ENCODE measurements at regions not wholly inside any gene's neighbourhood (a gene's known extent, or its start where the extent isn't known, plus 50 kb on each side); places are given as distances from the start of the nearest gene placed in this dataset.

GRCh38 chr3:106249981-106250380 is 381.2 kb upstream of the CBLB start:
- Histone ChIP-seq H3K36me3 (ENCODE audit: control insufficient read depth, insufficient read depth, low read length) (no peaks in the 10 kb centered on the region), H3K27ac (ENCODE audit: low read length) (no peak overlapping the region), H3K27me3 (ENCODE audit: control insufficient read depth, insufficient read depth, low read length) (no peaks in the 10 kb centered on the region), H3K9me3 (ENCODE audit: control insufficient read depth, low read depth, low read length) (peaks cover 8% of the 10 kb centered on the region), H3K4me1 (ENCODE audit: control insufficient read depth, insufficient read depth, low read length) (no peaks in the 10 kb centered on the region), H3K4me3 (ENCODE audit: low read length) (no peak overlapping the region)
- no peak for DNase-seq

- no CpG with 5 or more reads among the region's 2 CpGs for WGBS (ENCODE audit: insufficient coverage, low lambda C conversion rate)
- no peaks in the 10 kb centered on the region for H3K4me1 ChIP-seq (ENCODE audit: control insufficient read depth, insufficient read depth, low read length)
Measured at GRCh38 chr3:106251160-106251892, 382.5 kb upstream of the CBLB start.

GRCh38 chr3:106255870-106256248 is 387.0 kb upstream of the CBLB start:
- no CpG with 5 or more reads among the region's 6 CpGs for WGBS (ENCODE audit: insufficient coverage, low lambda C conversion rate)
- Histone ChIP-seq H3K27me3 (ENCODE audit: control insufficient read depth, insufficient read depth, low read length) (no peaks in the 10 kb centered on the region), H3K9me3 (ENCODE audit: control insufficient read depth, low read depth, low read length) (peaks cover 8% of the 10 kb centered on the region), H3K4me3 (ENCODE audit: low read length) (no peak overlapping the region), H3K4me1 (ENCODE audit: control insufficient read depth, insufficient read depth, low read length) (no peaks in the 10 kb centered on the region), H3K27ac (ENCODE audit: low read length) (no peak overlapping the region), H3K36me3 (ENCODE audit: control insufficient read depth, insufficient read depth, low read length) (no peaks in the 10 kb centered on the region)
- no peak for DNase-seq

More at GRCh38 chr3:106251160-106251892, 382.5 kb upstream of the CBLB start:
- peaks cover 8% of the 10 kb centered on the region for H3K9me3 ChIP-seq (ENCODE audit: control insufficient read depth, low read depth, low read length)
- H3K27ac ChIP-seq (ENCODE audit: low read length) = no peak overlapping the region
- H3K27me3 ChIP-seq (ENCODE audit: control insufficient read depth, insufficient read depth, low read length) = no peaks in the 10 kb centered on the region
- H3K36me3 ChIP-seq (ENCODE audit: control insufficient read depth, insufficient read depth, low read length) = no peaks in the 10 kb centered on the region
- no peak overlapping the region for H3K4me3 ChIP-seq (ENCODE audit: low read length)
- no peak for DNase-seq

GRCh38 chr3:106256249-106256957 is 387.6 kb upstream of the CBLB start:
- H3K36me3 ChIP-seq (ENCODE audit: control insufficient read depth, insufficient read depth, low read length) = no peaks in the 10 kb centered on the region
- no peak overlapping the region for H3K27ac ChIP-seq (ENCODE audit: low read length)
- H3K4me3 ChIP-seq (ENCODE audit: low read length) = no peak overlapping the region
- WGBS (ENCODE audit: insufficient coverage, low lambda C conversion rate) = 100% methylated on average over 1 of the region's 11 CpGs
- DNase-seq = no peak
- peaks cover 2% of the 10 kb centered on the region for H3K9me3 ChIP-seq (ENCODE audit: control insufficient read depth, low read depth, low read length)
- no peaks in the 10 kb centered on the region for H3K27me3 ChIP-seq (ENCODE audit: control insufficient read depth, insufficient read depth, low read length)
- H3K4me1 ChIP-seq (ENCODE audit: control insufficient read depth, insufficient read depth, low read length) = no peaks in the 10 kb centered on the region

GRCh38 chr3:106257172-106257571 is 388.4 kb upstream of the CBLB start:
- Histone ChIP-seq H3K27ac (ENCODE audit: low read length) (no peak overlapping the region), H3K36me3 (ENCODE audit: control insufficient read depth, insufficient read depth, low read length) (no peaks in the 10 kb centered on the region), H3K4me3 (ENCODE audit: low read length) (no peak overlapping the region), H3K9me3 (ENCODE audit: control insufficient read depth, low read depth, low read length) (no peaks in the 10 kb centered on the region), H3K27me3 (ENCODE audit: control insufficient read depth, insufficient read depth, low read length) (no peaks in the 10 kb centered on the region), H3K4me1 (ENCODE audit: control insufficient read depth, insufficient read depth, low read length) (no peaks in the 10 kb centered on the region)
- no peak for DNase-seq
- WGBS (ENCODE audit: insufficient coverage, low lambda C conversion rate) = 100% methylated on average over 1 of the region's 3 CpGs

GRCh38 chr3:106261396-106261795 is 392.6 kb upstream of the CBLB start:
- H3K36me3 ChIP-seq (ENCODE audit: control insufficient read depth, insufficient read depth, low read length) = no peaks in the 10 kb centered on the region
- DNase-seq = no peak
- H3K27ac ChIP-seq (ENCODE audit: low read length) = no peak overlapping the region
- 100% methylated on average over 1 of the region's 1 CpG for WGBS (ENCODE audit: insufficient coverage, low lambda C conversion rate)
- H3K27me3 ChIP-seq (ENCODE audit: control insufficient read depth, insufficient read depth, low read length) = no peaks in the 10 kb centered on the region
- H3K4me1 ChIP-seq (ENCODE audit: control insufficient read depth, insufficient read depth, low read length) = peaks cover 12% of the 10 kb centered on the region
- H3K9me3 ChIP-seq (ENCODE audit: control insufficient read depth, low read depth, low read length) = no peaks in the 10 kb centered on the region
- no peak overlapping the region for H3K4me3 ChIP-seq (ENCODE audit: low read length)

GRCh38 chr3:106261915-106262683 is 393.3 kb upstream of the CBLB start:
- Histone ChIP-seq H3K36me3 (ENCODE audit: control insufficient read depth, insufficient read depth, low read length) (no peaks in the 10 kb centered on the region), H3K9me3 (ENCODE audit: control insufficient read depth, low read depth, low read length) (no peaks in the 10 kb centered on the region), H3K27me3 (ENCODE audit: control insufficient read depth, insufficient read depth, low read length) (no peaks in the 10 kb centered on the region), H3K4me1 (ENCODE audit: control insufficient read depth, insufficient read depth, low read length) (peaks cover 12% of the 10 kb centered on the region), H3K27ac (ENCODE audit: low read length) (peak overlapping the region; percentile 80), H3K4me3 (ENCODE audit: low read length) (no peak overlapping the region)
- WGBS (ENCODE audit: insufficient coverage, low lambda C conversion rate) = no CpG with 5 or more reads among the region's 2 CpGs
- no peak for DNase-seq

GRCh38 chr3:106263011-106263410 is 394.2 kb upstream of the CBLB start:
- H3K36me3 ChIP-seq (ENCODE audit: control insufficient read depth, insufficient read depth, low read length) = no peaks in the 10 kb centered on the region
- WGBS (ENCODE audit: insufficient coverage, low lambda C conversion rate) = 15% methylated on average over 4 of the region's 5 CpGs
- H3K27ac ChIP-seq (ENCODE audit: low read length) = peak overlapping the region; percentile 80
- peak; percentile 48 to 84 for DNase-seq
- H3K4me1 ChIP-seq (ENCODE audit: control insufficient read depth, insufficient read depth, low read length) = peaks cover 12% of the 10 kb centered on the region
- H3K4me3 ChIP-seq (ENCODE audit: low read length) = no peak overlapping the region
- no peaks in the 10 kb centered on the region for H3K27me3 ChIP-seq (ENCODE audit: control insufficient read depth, insufficient read depth, low read length)
- H3K9me3 ChIP-seq (ENCODE audit: control insufficient read depth, low read depth, low read length) = no peaks in the 10 kb centered on the region

GRCh38 chr3:106263546-106263945 is 394.7 kb upstream of the CBLB start:
- Histone ChIP-seq H3K27me3 (ENCODE audit: control insufficient read depth, insufficient read depth, low read length) (no peaks in the 10 kb centered on the region), H3K4me3 (ENCODE audit: low read length) (no peak overlapping the region), H3K27ac (ENCODE audit: low read length) (peak overlapping the region; percentile 80), H3K9me3 (ENCODE audit: control insufficient read depth, low read depth, low read length) (no peaks in the 10 kb centered on the region), H3K36me3 (ENCODE audit: control insufficient read depth, insufficient read depth, low read length) (no peaks in the 10 kb centered on the region), H3K4me1 (ENCODE audit: control insufficient read depth, insufficient read depth, low read length) (peaks cover 12% of the 10 kb centered on the region)
- peak; percentile 58 to 89 for DNase-seq

GRCh38 chr3:106265704-106266103 is 396.9 kb upstream of the CBLB start:
- Histone ChIP-seq H3K27ac (ENCODE audit: low read length) (no peak overlapping the region), H3K4me3 (ENCODE audit: low read length) (no peak overlapping the region), H3K4me1 (ENCODE audit: control insufficient read depth, insufficient read depth, low read length) (peaks cover 12% of the 10 kb centered on the region), H3K27me3 (ENCODE audit: control insufficient read depth, insufficient read depth, low read length) (no peaks in the 10 kb centered on the region), H3K9me3 (ENCODE audit: control insufficient read depth, low read depth, low read length) (no peaks in the 10 kb centered on the region), H3K36me3 (ENCODE audit: control insufficient read depth, insufficient read depth, low read length) (no peaks in the 10 kb centered on the region)
- 50% methylated on average over 1 of the region's 3 CpGs for WGBS (ENCODE audit: insufficient coverage, low lambda C conversion rate)
- no peak for DNase-seq
